ENCODE measurements at regions not wholly inside any gene's neighbourhood (a gene's known extent, or its start where the extent isn't known, plus 50 kb on each side); places are given as distances from the start of the nearest gene placed in this dataset.
A peak's percentile ranks its signal among the peaks of the same experiment; 100 is the strongest.

- DNase-seq (ENCODE audit: low spot score) = peak; percentile 69
- peak; percentile 89 for TF ChIP-seq CTCF (conservative IDR thresholded peaks at IDR 0.05; ENCODE audit: low read depth)
- CTCF ChIA-PET = interaction anchor here (0.5 to 2.6 kb wide), 26 partner anchors 10 to 1205 kb away, joined by 3 to 33 read pairs (median 4); no protein-coding TSS in a partner anchor
- no peak overlapping the region for H3K27ac ChIP-seq
- POLR2A ChIA-PET (ENCODE audit: low non-redundant PET) = no interaction called here
These were observed 148.3 kb upstream of the RPS6KA2 start for GRCh38 chr6:166775180-166775922.

GRCh38 chr6:166774770-166775169, 147.7 kb upstream of the RPS6KA2 start:
- CTCF ChIA-PET = interaction anchor here (0.5 to 2.6 kb wide), 26 partner anchors 9 to 1206 kb away, joined by 3 to 33 read pairs (median 4); no protein-coding TSS in a partner anchor
- no peak for DNase-seq (ENCODE audit: low spot score)
- no peak overlapping the region for H3K27ac ChIP-seq
- no peak for TF ChIP-seq CTCF (conservative IDR thresholded peaks at IDR 0.05; ENCODE audit: low read depth)
- POLR2A ChIA-PET (ENCODE audit: low non-redundant PET) = no interaction called here

GRCh38 chr6:166774292-166774691, 147.2 kb upstream of the RPS6KA2 start:
- no peak overlapping the region for H3K27ac ChIP-seq
- ChIA-PET POLR2A (ENCODE audit: low non-redundant PET) (no interaction called here), CTCF (interaction anchor here (0.6 to 2.6 kb wide), 17 partner anchors 9 to 583 kb away, joined by 3 to 33 read pairs (median 4); no protein-coding TSS in a partner anchor)
- no peak for TF ChIP-seq CTCF (conservative IDR thresholded peaks at IDR 0.05; ENCODE audit: low read depth)
- no peak for DNase-seq (ENCODE audit: low spot score)

GRCh38 chr6:166772518-166772917, 145.5 kb upstream of the RPS6KA2 start:
- peak; percentile 14; the same call in 1 of the 2 replicates for TF ChIP-seq CTCF (conservative IDR thresholded peaks at IDR 0.05; ENCODE audit: low read depth)
- CTCF ChIA-PET = interaction anchor here (1.2 to 1.4 kb wide), 2 partner anchors 217 to 369 kb away, joined by 3 to 6 read pairs; no protein-coding TSS in a partner anchor
- peak; percentile 26 for DNase-seq (ENCODE audit: low spot score)
- POLR2A ChIA-PET (ENCODE audit: low non-redundant PET) = no interaction called here
- H3K27ac ChIP-seq = no peak overlapping the region

- ChIA-PET POLR2A (ENCODE audit: low non-redundant PET) (no interaction called here), CTCF (no interaction called here)
- no peak overlapping the region for H3K27ac ChIP-seq
- no peak for TF ChIP-seq CTCF (conservative IDR thresholded peaks at IDR 0.05; ENCODE audit: low read depth)
- no peak for DNase-seq (ENCODE audit: low spot score)
These were observed 144.7 kb upstream of the RPS6KA2 start for GRCh38 chr6:166771701-166772100.

GRCh38 chr6:166770216-166771116, 143.4 kb upstream of the RPS6KA2 start:
- no peak for DNase-seq (ENCODE audit: low spot score)
- H3K27ac ChIP-seq = no peak overlapping the region
- POLR2A ChIA-PET (ENCODE audit: low non-redundant PET) = no interaction called here
- CTCF ChIA-PET = interaction anchor here (0.6 to 0.8 kb wide), 4 partner anchors 181 to 1094 kb away, joined by 3 read pairs; no protein-coding TSS in a partner anchor
- TF ChIP-seq CTCF (conservative IDR thresholded peaks at IDR 0.05; ENCODE audit: low read depth) = no peak
